HG03469 (cell line): ENCODE measurements at regions not wholly inside any gene's neighbourhood (a gene's known extent, or its start where the extent isn't known, plus 50 kb on each side); places are given as distances from the start of the nearest gene placed in this dataset.

Experiments
- ATAC-seq: cut with Tn5 transposase; IDR thresholded peaks from one replicate; pipeline ENCODE4 v1.9.1; 2021; ENCODE audit warnings: mild to moderate bottlenecking, moderate library complexity, moderate number of reproducible peaks; ENCODE audit not compliant: unreplicated experiment

- no peak for ATAC-seq
These were observed 248.3 kb downstream of the TRIB2 start for GRCh38 chr2:12964904-12965539.

DNA sequence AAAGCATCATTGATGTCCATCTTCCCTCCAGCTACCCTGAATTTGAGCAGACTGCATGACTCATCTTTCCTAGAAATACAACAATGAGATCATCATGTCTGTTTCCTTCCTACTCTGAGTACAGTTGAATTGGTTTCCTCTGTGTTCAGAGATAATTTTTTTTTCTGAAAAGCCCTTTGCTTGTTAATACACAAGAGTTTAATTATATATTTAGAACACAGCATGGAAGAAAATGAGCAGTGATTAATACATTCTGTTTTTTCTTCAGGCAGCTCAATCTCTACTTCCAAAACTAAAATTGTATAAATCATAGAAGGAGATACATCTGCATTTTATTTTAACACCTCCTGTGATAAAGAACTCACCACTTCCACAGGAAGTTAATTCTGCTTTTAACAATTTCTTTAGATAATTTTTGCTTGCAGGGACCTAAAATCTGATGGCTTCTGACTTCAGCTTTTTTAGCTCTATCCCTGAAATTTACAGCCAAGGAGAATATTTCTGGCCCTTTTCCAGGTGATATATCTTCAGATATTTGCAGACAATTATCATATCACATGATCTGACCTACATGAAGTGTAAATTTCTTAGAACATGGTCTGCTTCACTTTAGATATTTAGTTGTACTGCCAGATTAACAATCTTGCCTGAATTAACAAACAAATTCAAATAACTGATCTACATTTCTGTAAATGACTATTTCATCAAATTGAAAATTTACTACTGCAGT, 249.0 kb downstream of the TRIB2 start:
- ATAC-seq = no peak

DNA sequence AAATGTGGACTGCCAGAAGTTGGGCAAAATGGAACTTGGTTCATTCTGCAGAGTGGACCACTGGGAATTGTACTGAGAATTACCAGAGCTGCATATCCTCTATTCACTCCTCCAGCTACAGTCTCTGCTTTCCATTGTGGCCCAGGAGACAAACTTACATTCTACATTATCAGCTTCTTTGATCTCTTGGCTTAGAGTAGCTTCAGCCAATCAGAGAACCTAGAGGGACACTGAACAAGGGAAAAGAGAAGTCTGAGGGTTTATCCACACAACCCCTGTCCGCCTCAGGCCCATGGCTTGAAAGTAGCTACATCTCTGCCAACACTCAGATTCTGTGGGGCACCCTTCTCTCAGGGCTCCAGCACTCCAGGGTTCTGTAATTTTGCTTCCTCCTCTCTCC, 251.1 kb downstream of the TRIB2 start:
- no peak for ATAC-seq

GRCh38 chr2:12968399-12968798, 251.7 kb downstream of the TRIB2 start:
- no peak for ATAC-seq

GRCh38 chr2:12970861-12971260, 254.1 kb downstream of the TRIB2 start:
- ATAC-seq = no peak

DNA sequence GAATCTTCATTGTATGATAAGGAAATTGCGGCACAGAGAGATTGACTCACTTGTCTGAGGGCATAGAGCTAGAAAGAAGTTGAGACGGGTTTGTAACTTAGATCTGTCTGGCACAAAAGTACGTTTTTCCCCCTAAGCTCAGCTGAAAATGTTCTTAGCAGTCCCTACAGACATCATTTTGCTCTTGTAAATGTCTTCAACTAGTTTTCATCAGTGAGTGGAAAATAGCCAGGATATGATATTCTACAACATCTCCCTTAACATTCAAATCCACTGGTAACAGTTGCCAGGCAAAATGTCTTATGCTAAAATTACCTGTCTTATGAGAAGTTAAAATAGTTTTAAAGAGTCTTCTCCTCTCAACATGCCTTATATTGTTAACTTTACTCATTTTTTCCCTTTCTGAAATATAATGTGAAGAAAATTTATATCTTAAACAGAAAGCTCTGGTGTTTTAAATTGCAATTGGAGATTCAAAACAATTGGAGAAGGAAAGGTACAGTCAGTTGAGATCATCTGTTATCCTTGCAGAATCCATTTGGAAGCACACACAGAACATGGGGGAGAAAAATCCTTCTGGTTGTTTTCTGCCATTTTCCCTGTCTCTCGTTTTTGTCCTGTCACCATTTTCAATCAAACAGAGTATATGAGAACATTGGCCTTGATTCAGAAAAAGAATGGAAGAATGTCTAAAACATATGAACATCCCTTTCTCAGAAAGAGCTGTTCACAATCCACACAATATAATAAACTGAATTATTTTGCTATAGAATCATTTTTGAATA, 255.0 kb downstream of the TRIB2 start:
- no peak for ATAC-seq

- ATAC-seq = no peak
These were observed 261.5 kb downstream of the TRIB2 start for GRCh38 chr2:12978066-12978835.

- ATAC-seq = no peak
These were observed 262.3 kb downstream of the TRIB2 start for GRCh38 chr2:12979066-12979465.

- no peak for ATAC-seq
These were observed 264.1 kb downstream of the TRIB2 start for GRCh38 chr2:12980817-12981216.

DNA sequence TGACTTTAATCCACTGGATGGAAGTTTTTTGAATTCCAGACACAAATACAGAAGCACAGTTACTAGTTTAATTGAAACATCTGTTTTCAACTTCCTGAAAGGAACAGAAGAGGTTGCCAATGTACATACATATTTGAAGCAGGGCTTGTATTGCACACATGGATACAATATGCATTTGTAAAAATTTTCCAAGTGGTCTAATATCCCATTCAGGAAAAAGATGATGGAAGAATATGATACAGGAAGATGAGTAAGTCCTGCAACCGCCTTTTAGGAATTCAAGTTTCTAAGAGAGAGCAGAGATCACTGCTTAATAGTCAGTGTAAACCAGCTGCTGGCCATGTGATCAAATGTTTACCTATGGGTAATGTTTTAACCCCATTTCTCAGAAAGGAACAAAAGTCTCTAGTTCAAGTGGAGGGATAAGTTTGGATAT, 265.4 kb downstream of the TRIB2 start:
- no peak for ATAC-seq

DNA sequence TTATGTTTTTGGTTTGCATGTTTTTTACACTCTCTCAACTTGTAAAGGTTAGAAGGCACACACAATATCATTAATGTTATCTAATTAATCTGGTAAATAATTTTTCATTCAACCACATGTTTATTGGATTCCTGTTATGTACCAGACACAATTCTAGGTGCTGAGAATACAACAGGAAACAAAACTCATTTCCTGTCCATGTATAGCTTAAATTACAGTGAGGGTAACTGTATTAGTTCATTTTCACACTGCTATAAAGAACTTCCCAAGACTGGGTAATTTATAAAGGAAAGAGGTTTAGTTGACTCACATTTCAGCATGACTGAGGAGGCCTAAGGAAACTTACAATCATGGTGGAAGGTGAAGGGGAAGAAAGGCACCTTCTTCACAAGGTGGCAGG, 270.5 kb downstream of the TRIB2 start:
- no peak for ATAC-seq

DNA sequence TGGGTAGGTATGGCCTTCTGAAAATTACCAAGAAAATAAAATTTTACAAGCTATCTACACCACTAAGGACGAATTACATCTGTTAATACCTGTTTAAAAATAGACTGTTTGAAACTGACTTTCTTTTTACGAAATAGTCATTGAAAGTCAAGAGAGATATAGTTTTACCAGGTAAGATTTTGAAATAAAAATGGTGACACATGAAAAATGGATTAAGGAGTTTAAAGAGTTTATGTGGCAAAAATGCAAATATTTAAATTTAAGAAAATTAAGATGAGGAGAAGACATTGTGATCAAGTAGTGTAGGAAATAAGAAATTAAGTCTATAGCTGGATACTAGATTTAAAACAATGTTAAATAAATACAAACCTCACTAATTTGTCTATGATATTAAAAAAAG, 271.5 kb downstream of the TRIB2 start:
- ATAC-seq = no peak

- ATAC-seq = no peak
These were observed 273.8 kb downstream of the TRIB2 start for GRCh38 chr2:12990523-12990922.

DNA sequence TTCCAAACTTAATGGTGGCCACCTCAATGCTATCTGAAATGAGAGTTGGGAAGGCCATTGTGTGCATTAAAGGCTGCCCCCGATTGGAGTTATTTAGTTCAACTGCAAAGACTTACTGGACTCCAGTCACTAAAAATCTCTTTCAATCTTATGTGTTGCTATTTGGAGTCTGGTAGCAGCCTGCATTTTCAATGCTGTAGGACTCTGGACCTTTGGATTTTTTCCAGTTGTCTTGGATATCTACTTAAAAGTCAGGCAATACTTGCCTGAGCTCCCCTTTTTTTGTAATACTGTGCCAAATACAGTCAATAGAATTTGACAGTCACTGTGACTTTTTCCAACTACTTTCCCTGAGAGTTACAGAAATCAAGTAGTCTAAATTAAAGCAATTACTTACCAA, 281.9 kb downstream of the TRIB2 start:
- ATAC-seq = no peak

- ATAC-seq = no peak
These were observed 284.1 kb downstream of the TRIB2 start for GRCh38 chr2:13000664-13001363.

GRCh38 chr2:13001408-13001807, 284.7 kb downstream of the TRIB2 start:
- ATAC-seq = no peak

DNA sequence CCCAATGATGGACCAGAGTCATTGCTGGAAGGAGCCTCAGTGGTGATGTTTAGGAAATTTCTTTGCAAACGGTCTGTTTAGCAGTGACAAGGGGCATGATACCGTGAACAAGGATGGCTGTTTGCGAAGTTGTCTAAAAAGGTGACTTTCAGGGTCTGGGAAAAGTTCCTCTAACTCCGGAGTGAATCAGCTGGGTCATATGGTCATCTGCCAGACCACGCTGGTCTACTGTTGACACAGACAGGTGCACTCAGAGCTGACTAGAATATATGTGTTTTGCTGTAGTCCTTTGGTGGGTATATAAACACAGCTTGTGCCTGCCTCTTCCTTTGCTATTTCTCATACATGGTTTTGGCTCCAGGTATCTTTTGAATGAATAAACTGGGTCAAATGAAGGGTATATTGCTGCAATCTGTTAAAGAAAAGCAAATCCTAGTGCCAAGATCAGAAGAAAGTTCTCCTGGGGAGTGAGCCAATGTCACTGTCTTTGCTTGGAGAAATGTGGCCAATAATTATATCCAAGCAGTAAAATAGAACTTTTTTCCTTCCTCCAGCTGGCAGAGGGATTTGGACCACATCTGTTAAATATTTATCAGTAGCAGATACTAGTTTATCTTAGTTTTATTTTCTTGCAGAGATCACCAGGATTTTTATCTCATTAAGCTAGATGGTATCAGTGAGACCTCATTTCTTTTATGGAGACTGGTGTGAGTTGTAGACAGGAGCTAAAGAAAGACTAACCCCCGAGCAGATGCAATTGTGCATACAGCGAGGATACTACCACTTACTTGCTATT, 286.0 kb downstream of the TRIB2 start:
- ATAC-seq = no peak

- no peak for ATAC-seq
These were observed 286.8 kb downstream of the TRIB2 start for GRCh38 chr2:13003500-13003899.

DNA sequence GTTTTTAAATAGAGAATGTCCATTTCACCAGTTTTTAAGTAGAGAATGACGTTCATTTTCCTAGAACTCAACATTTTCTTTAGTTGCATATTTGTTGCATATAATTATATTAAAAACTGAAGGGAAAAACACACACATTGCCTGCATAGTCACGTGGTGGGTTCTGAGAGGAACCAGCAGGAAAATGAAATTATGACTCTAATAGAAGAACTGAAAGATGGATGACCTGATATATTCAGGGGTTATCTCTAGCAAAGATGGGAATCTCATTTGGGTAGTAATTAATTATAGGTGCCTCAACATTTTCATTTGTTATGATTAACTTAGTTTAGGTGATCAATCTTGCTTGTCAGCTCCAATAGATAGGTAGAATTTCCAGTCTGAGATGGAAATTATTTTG, 288.3 kb downstream of the TRIB2 start:
- no peak for ATAC-seq
